Left forelimb (tissue), 1 donor: ENCODE measurements at regions not wholly inside any gene's neighbourhood (a gene's known extent, or its start where the extent isn't known, plus 50 kb on each side); places are given as distances from the start of the nearest gene placed in this dataset.

Source experiments
- DNase-seq: peaks from one replicate; pipeline ENCODE4 v3.0.0-alpha.2; 2018; ENCODE audit warnings: low spot score

- DNase-seq, result no peak
Observed at GRCh38 chr6:105964979-105965760, 121.0 kb upstream of the PRDM1 start.

GRCh38 chr6:105954148-105954547 lies 132.0 kb upstream of the PRDM1 start:
- DNase-seq, result no peak

- DNase-seq, result no peak
Observed at GRCh38 chr6:105952772-105953690, 133.1 kb upstream of the PRDM1 start.

GRCh38 chr6:105952326-105952725 lies 133.8 kb upstream of the PRDM1 start:
- no peak for DNase-seq

GRCh38 chr6:105951322-105951721 lies 134.8 kb upstream of the PRDM1 start:
- DNase-seq, result no peak

GRCh38 chr6:105949869-105950268 lies 136.3 kb upstream of the PRDM1 start:
- DNase-seq, result no peak

GRCh38 chr6:105943514-105943913 lies 142.6 kb upstream of the PRDM1 start:
- no peak for DNase-seq

- no peak for DNase-seq
Observed at GRCh38 chr6:105941621-105942412, 144.3 kb upstream of the PRDM1 start.

GRCh38 chr6:105940990-105941389 lies 145.1 kb upstream of the PRDM1 start:
- no peak for DNase-seq

- DNase-seq, result no peak
Observed at GRCh38 chr6:105936972-105937371, 149.2 kb upstream of the PRDM1 start.

GRCh38 chr6:105935416-105935815 lies 150.7 kb upstream of the PRDM1 start:
- no peak for DNase-seq

- no peak for DNase-seq
Observed at GRCh38 chr6:105934708-105935107, 151.4 kb upstream of the PRDM1 start.

GRCh38 chr6:105932440-105932839 lies 153.7 kb upstream of the PRDM1 start:
- no peak for DNase-seq

GRCh38 chr6:105929626-105930025 lies 156.5 kb upstream of the PRDM1 start:
- DNase-seq, result no peak

GRCh38 chr6:105926318-105926717 lies 159.8 kb upstream of the PRDM1 start:
- DNase-seq, result no peak

GRCh38 chr6:105925706-105926105 lies 160.4 kb upstream of the PRDM1 start:
- DNase-seq, result no peak

GRCh38 chr6:105921781-105922180 lies 164.4 kb upstream of the PRDM1 start:
- DNase-seq, result no peak

- DNase-seq, result no peak
Observed at GRCh38 chr6:105920071-105920470, 166.1 kb upstream of the PRDM1 start.

GRCh38 chr6:105917038-105917695 lies 169.0 kb upstream of the PRDM1 start:
- no peak for DNase-seq

GRCh38 chr6:105911106-105911629 lies 175.0 kb upstream of the PRDM1 start:
- no peak for DNase-seq

- DNase-seq, result no peak
Observed at GRCh38 chr6:105909106-105909505, 177.0 kb upstream of the PRDM1 start.

GRCh38 chr6:105907991-105908390 lies 178.1 kb upstream of the PRDM1 start:
- DNase-seq, result no peak
